NT2/D1 (cell line): ENCODE measurements at regions not wholly inside any gene's neighbourhood (a gene's known extent, or its start where the extent isn't known, plus 50 kb on each side); places are given as distances from the start of the nearest gene placed in this dataset.

Source experiments
- DNase-seq: peaks from one replicate; pipeline ENCODE4 v3.0.0-alpha.2; 2011; ENCODE audit warnings: low read depth, low spot score
- H3K27me3 ChIP-seq: 2 replicates; pipeline ENCODE4 v1.6.0; 2011; ENCODE audit warnings: mild to moderate bottlenecking; ENCODE audit not compliant: insufficient read length, insufficient read depth
- H3K36me3 ChIP-seq: 2 replicates; pipeline ENCODE4 v1.6.1; 2011; ENCODE audit warnings: mild to moderate bottlenecking, low read length, mixed read lengths; ENCODE audit not compliant: insufficient read depth, insufficient read length
- H3K4me1 ChIP-seq: 2 replicates; pipeline ENCODE4 v1.5.1; 2011; ENCODE audit not compliant: insufficient read depth, insufficient read length
- H3K4me3 ChIP-seq: 2 replicates; pipeline ENCODE4 v1.5.1; 2011; ENCODE audit warnings: low read depth; ENCODE audit not compliant: insufficient read length
- H3K9ac ChIP-seq: 2 replicates; pipeline ENCODE4 v1.6.0; 2011; ENCODE audit warnings: low read depth; ENCODE audit not compliant: insufficient read length
- H3K9me3 ChIP-seq: 2 replicates; pipeline ENCODE4 v1.5.1; 2011; ENCODE audit warnings: mild to moderate bottlenecking, low read length; ENCODE audit not compliant: insufficient read depth
- SUZ12 ChIP-seq: IDR thresholded peaks from 2 replicates; pipeline ENCODE4 v1.6.1; 2011; ENCODE audit not compliant: insufficient read length, insufficient read depth; ENCODE audit errors: extremely low read depth
- YY1 ChIP-seq: IDR thresholded peaks from 2 replicates; pipeline ENCODE4 v1.6.1; 2011; ENCODE audit not compliant: insufficient read length, insufficient read depth
- ZNF274 ChIP-seq: IDR thresholded peaks from 2 replicates; pipeline ENCODE4 v1.6.1; 2011; ENCODE audit warnings: mild to moderate bottlenecking, low read depth, low read length

GRCh38 chr3:72041511-72041910, 256.6 kb upstream of the PROK2 start:
- TF ChIP-seq SUZ12: no peak
- no peak for TF ChIP-seq YY1
- TF ChIP-seq ZNF274: no peak
- Histone ChIP-seq H3K9ac (no peak overlapping the region), H3K4me1 (peaks cover 5% of the 10 kb centered on the region), H3K9me3 (0 out of 2 replicates have a peak, but pooled peaks cover 4% of the 10 kb centered on the region), H3K4me3 (no peak overlapping the region), H3K36me3 (no peaks in the 10 kb centered on the region), H3K27me3 (no peaks in the 10 kb centered on the region)
- DNase-seq: no peak

GRCh38 chr3:72041076-72041475, 256.1 kb upstream of the PROK2 start:
- TF ChIP-seq ZNF274: no peak
- TF ChIP-seq YY1: no peak
- TF ChIP-seq SUZ12: no peak
- Histone ChIP-seq H3K4me1 (peaks cover 5% of the 10 kb centered on the region), H3K4me3 (no peak overlapping the region), H3K36me3 (no peaks in the 10 kb centered on the region), H3K9me3 (0 out of 2 replicates have a peak, but pooled peaks cover 4% of the 10 kb centered on the region), H3K9ac (no peak overlapping the region), H3K27me3 (no peaks in the 10 kb centered on the region)
- DNase-seq: no peak

DNA sequence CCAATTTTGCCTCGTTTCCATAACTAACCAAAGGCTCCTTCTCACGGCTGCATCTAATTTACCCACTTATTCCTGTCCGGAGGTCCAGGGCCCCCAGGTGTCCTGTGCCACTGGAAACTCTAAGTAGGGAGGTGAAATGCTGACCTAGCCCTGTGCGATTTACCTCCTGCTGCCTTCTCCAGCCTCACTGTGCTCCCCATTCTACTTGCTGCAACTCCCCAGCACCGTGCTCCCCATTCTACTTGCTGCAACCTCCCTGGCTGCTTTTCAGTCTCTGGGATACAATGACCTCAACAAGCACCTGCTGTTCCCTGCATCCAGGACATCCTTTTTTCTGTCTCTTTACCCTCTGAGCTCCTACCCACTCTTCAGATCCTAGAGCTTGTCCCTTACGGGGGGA, 254.7 kb upstream of the PROK2 start:
- peaks cover 11% of the 10 kb centered on the region; the same call in 1 of the 2 replicates for H3K9me3 ChIP-seq
- no peak overlapping the region for H3K9ac ChIP-seq
- H3K36me3 ChIP-seq: no peaks in the 10 kb centered on the region
- H3K4me1 ChIP-seq: peaks cover 5% of the 10 kb centered on the region
- no peaks in the 10 kb centered on the region for H3K27me3 ChIP-seq
- no peak for DNase-seq
- no peak for TF ChIP-seq SUZ12
- TF ChIP-seq YY1: no peak
- no peak for TF ChIP-seq ZNF274
- no peak overlapping the region for H3K4me3 ChIP-seq

DNA sequence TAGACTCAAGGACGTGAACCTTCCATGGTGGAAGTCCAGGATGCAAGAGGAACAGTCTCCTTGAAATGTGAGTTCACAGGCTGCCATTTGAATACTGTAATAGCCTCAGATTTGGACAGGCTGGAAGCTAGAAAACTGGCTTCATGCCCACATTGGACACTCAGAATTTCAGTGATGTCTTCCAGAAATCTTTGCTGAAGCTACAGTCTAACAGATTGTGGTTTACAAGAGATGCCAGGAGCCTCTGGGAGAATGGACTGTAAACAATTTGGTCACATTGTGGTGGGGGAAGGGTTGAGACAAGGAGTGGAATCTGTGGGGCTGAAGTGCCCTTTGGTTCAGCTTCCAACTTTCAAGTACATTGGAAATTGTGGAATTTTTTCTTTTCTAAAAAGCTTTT, 252.0 kb upstream of the PROK2 start:
- no peaks in the 10 kb centered on the region for H3K36me3 ChIP-seq
- H3K27me3 ChIP-seq: no peaks in the 10 kb centered on the region
- H3K9me3 ChIP-seq: peaks cover 14% of the 10 kb centered on the region; the same call in 1 of the 2 replicates
- no peak overlapping the region for H3K4me3 ChIP-seq
- H3K4me1 ChIP-seq: peaks cover 5% of the 10 kb centered on the region
- no peak for DNase-seq
- no peak overlapping the region for H3K9ac ChIP-seq
- TF ChIP-seq SUZ12 (no peak), YY1 (no peak), ZNF274 (no peak)

- DNase-seq: no peak
- H3K27me3 ChIP-seq: no peaks in the 10 kb centered on the region
- H3K4me3 ChIP-seq: no peak overlapping the region
- peaks cover 5% of the 10 kb centered on the region for H3K4me1 ChIP-seq
- H3K9me3 ChIP-seq: peaks cover 14% of the 10 kb centered on the region; the same call in 1 of the 2 replicates
- H3K36me3 ChIP-seq: no peaks in the 10 kb centered on the region
- TF ChIP-seq SUZ12 (no peak), YY1 (no peak), ZNF274 (no peak)
- no peak overlapping the region for H3K9ac ChIP-seq
Observed at GRCh38 chr3:72035606-72036005, 250.7 kb upstream of the PROK2 start.

- no peaks in the 10 kb centered on the region for H3K36me3 ChIP-seq
Observed at GRCh38 chr3:72034986-72035385, 250.0 kb upstream of the PROK2 start.

GRCh38 chr3:72033666-72034428, 248.9 kb upstream of the PROK2 start:
- Histone ChIP-seq H3K36me3 (no peaks in the 10 kb centered on the region), H3K27me3 (no peaks in the 10 kb centered on the region), H3K9ac (no peak overlapping the region), H3K9me3 (peaks cover 14% of the 10 kb centered on the region; the same call in 1 of the 2 replicates), H3K4me3 (no peak overlapping the region), H3K4me1 (peaks cover 10% of the 10 kb centered on the region)
- TF ChIP-seq YY1: no peak
- TF ChIP-seq SUZ12: no peak
- TF ChIP-seq ZNF274: no peak
- DNase-seq: no peak

More at GRCh38 chr3:72034986-72035385, 250.0 kb upstream of the PROK2 start:
- Histone ChIP-seq H3K27me3 (no peaks in the 10 kb centered on the region), H3K4me3 (no peak overlapping the region), H3K4me1 (peaks cover 5% of the 10 kb centered on the region), H3K9ac (no peak overlapping the region), H3K9me3 (peaks cover 14% of the 10 kb centered on the region; the same call in 1 of the 2 replicates)
- DNase-seq: no peak
- TF ChIP-seq SUZ12 (no peak), ZNF274 (no peak), YY1 (no peak)
